IPS DF 19.7 (cell line): ENCODE measurements at regions not wholly inside any gene's neighbourhood (a gene's known extent, or its start where the extent isn't known, plus 50 kb on each side); places are given as distances from the start of the nearest gene placed in this dataset.
"Not testable (repeated sequence)": the region's sequence is repeated elsewhere in the genome, so short reads cannot be mapped to it uniquely, and the experiment has no call there.

Experiments used
- DNase-seq: peaks from one replicate; pipeline ENCODE4 v3.0.0-alpha.2; 2013; ENCODE audit warnings: low read depth, low spot score

- no peak for DNase-seq
Observed at GRCh38 chr2:195537811-195538210, 119.2 kb upstream of the SLC39A10 start.

DNA sequence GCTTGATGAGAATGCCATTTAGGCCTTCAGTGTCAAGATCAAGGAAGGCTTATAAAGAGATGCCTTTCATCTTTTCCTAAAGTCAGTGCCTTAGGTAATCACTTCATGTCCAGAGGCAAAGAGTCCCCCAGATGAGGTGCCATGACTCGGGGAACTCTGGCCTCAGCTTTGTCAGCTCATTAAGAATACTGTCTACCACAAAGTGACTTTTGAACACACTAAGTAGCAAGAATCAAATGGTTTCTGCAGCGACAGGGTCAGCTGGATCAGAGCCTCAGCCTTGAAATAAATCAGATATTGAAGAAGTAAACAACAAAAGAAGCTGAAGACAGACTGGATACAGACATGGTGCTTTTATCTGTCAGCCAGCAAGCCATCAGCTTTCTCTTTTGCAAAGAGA lies 120.1 kb upstream of the SLC39A10 start:
- no peak for DNase-seq

DNA sequence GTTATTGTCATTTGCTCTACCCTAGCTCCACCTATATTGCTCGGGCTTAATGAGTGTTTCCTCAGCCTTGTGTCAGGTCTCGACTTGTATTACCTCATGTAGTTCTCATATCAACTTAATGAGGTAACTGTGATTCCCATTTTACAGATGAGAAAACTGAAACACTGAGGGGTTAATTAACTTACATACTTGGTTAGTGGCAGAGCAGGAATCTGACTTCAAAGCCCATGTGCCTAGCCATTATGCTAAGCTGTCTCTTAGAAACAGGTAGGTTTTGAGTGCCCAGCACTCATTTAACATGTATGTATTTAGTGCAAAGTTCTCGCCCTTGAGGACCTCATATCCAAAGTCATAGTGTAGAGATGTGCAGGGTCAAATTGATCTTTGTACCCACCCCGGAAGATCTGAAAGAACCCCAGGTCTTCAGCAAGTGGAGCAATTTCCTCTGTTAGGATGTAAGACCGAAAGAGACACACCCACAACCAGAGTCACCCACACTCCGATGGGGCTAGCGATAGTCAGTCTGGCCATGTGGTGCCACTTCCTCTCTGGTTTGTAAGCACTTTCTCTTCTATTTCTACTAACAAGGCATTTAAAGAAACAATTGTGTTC lies 121.0 kb upstream of the SLC39A10 start:
- no peak for DNase-seq

DNA sequence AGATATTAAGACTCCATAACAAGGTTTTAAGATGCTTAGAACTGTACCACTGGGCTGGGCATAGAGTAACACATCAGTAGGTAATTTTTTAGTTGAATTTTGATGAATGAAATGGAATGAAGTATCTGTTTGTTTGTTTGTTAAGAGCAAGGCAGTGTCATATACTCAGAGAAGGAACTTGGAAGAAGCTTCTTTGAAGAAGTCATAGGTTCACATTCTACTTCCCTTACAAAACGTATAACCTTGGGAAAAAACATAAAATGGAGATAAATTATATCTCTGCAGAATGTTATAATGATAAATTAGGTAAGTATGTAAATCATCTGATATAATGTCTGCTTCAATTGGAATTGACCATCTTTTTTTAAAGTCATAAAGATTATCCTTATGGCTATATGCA lies 122.1 kb upstream of the SLC39A10 start:
- no peak for DNase-seq

- no peak for DNase-seq
Observed at GRCh38 chr2:195533771-195534642, 123.0 kb upstream of the SLC39A10 start.

DNA sequence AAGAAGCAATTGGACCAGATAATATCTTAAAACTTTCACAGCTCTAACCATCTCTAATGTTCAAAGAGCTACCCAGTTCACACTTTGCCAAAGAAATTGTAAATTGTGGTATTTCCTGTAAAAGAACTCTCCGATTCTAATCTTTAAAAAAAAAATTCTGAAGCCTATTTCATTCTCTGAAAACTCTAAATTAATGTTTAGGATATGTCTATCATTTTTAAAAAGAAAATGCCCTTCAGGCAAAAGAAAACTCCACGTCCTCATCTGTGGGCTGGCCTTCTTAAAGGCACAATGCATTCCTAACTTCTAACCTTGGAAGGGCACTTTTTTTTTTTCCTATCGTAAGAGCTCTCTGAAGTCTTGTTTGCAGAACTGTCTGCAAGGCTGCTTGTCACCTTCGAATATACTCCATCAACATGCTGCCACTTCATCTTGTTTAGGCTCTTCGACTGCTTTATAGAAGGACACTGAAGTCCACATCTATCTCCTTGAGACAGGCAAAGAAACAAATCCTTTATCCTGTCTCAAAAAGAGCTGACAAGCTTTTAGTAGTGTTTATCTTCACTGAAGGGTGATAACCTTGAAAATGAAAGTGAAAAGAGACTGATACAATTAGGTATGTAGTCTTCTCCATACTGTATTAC lies 124.3 kb upstream of the SLC39A10 start:
- DNase-seq, result no peak

- no peak for DNase-seq
Observed at GRCh38 chr2:195532255-195532627, 124.8 kb upstream of the SLC39A10 start.

GRCh38 chr2:195531754-195532153 lies 125.3 kb upstream of the SLC39A10 start:
- no peak for DNase-seq

- DNase-seq, result not testable (repeated sequence)
Observed at GRCh38 chr2:195523242-195523641, 133.8 kb upstream of the SLC39A10 start.

- no peak for DNase-seq
Observed at GRCh38 chr2:195521589-195521988, 135.4 kb upstream of the SLC39A10 start.

GRCh38 chr2:195520671-195521155 lies 136.3 kb upstream of the SLC39A10 start:
- DNase-seq, result no peak

DNA sequence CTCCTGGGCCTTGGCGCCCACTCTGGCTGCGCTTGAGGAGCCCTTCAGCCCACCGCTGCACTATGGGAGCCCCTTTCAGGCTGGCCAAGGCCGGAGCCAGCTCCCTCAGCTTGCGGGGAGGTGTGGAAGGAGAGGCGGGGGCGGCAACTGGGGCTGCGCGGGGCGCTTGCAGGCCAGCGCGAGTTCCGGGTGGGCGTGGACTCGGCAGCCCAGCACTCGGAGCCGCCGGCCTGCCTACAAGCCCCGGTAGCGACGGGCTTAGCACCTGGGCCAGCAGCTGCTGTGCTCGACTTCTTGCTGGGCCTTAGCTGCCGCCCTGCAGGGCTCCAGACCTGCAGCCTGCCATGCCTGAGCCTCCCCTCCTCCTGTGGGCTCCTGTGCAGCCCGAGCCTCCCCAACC lies 141.5 kb upstream of the SLC39A10 start:
- DNase-seq, result no peak

- no peak for DNase-seq
Observed at GRCh38 chr2:195514365-195514764, 142.7 kb upstream of the SLC39A10 start.

DNA sequence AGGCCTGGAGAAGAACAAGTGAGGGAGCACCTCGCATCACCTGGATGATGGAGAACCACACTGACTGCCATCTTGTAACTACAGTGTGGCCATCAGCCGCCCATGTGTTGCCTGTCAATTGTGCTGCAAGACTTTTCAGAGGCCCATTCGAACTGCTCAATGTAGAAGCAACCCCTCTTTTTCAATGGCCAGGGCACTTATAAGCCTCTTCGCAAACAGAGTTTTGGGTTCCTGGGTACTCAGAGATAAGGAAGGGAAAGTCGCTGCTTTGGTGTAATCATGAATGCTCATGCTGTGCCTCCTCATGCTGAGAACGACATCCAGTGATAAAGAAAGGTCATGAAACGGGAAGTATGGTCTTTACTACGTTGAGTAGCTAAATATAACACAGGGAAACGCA lies 143.9 kb upstream of the SLC39A10 start:
- no peak for DNase-seq

GRCh38 chr2:195509551-195509950 lies 147.5 kb upstream of the SLC39A10 start:
- DNase-seq, result no peak

DNA sequence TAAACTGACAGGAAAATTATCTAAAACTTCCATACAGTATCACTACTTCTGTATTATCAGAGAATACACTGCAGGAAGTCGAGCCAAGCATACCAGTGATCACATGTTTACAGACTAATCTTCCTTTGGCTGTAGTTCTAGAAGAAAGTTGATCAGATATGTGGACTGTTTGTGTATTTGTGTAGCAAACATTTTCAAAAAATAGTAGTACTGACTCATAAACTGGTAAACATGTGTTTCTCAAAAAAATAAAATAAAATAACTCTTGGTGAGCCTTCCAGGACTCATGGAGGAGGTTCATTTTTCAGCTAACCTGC lies 148.9 kb upstream of the SLC39A10 start:
- no peak for DNase-seq

DNA sequence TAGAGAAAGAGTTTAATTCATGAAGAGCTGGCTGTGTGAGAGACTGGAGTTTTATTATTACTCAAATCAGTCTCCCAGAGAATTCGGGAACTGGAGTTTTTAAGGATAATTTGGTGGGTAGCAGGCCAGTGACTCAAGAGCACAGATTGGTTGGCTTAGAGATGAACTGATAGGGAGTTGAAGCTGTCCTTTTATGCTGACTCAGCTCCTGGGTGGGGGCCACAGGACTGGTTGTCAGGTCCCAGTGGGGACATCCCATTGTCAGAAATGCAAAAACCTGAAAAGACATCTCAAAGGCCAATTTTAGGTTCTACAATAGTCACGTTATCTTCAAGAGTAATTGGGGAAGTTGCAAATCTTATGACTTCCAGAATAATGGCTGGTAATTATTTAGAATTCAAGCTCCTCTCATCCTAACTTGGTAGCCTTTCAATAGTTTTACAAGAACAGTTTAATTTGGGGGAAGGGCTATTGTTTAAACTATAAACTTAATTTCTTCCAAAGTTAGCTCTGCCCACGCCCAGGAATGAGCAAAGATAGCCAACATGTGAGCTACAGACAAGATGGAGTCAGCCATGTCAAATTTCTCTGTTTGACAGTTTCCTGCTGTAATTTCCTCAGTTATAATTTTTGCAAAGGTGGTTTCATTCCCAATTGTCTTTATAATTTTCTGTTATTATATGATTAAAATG lies 149.4 kb upstream of the SLC39A10 start:
- no peak for DNase-seq

DNA sequence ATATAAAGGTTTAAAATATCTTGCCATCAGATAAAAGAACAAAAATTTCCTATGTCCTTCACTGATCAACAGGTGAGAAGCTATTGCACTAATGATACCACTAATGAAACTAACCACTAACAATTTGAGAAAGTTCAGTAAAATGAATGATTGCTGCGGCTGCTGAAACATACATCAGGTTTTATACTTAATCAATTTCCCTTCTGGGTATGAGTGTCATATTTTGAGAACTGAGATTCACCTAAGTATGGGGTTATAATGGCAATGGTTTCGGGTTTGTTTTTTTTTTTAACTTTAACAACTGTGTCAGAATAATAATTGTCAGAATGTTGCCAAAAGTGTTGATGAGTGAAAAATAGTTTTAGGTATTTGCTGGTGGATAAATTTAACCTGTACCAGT lies 151.3 kb upstream of the SLC39A10 start:
- no peak for DNase-seq

- DNase-seq, result no peak
Observed at GRCh38 chr2:195503208-195503607, 153.8 kb upstream of the SLC39A10 start.

DNA sequence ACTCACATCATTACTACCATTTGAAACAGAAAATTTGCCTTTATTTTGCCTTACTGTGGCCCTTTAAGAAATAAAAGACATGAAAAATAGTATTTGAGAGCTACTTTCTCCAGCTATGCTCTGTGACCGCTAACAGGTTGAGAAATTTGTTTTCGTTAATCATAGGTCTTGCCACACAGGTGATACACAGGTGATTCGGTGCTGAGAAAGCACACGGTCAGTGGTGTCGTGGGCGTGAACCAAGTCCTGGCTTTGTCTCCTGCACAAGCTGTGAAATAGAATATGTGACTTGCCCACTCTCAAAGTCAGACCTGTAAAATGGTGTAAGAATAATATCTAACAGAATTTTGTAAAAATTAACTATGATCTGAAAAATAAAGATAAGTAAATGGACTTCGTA lies 155.3 kb upstream of the SLC39A10 start:
- no peak for DNase-seq

- no peak for DNase-seq
Observed at GRCh38 chr2:195500879-195501278, 156.1 kb upstream of the SLC39A10 start.

GRCh38 chr2:195498839-195499490 lies 158.1 kb upstream of the SLC39A10 start:
- DNase-seq, result no peak
